ENCODE measurements at regions not wholly inside any gene's neighbourhood (a gene's known extent, or its start where the extent isn't known, plus 50 kb on each side); places are given as distances from the start of the nearest gene placed in this dataset.

DNA sequence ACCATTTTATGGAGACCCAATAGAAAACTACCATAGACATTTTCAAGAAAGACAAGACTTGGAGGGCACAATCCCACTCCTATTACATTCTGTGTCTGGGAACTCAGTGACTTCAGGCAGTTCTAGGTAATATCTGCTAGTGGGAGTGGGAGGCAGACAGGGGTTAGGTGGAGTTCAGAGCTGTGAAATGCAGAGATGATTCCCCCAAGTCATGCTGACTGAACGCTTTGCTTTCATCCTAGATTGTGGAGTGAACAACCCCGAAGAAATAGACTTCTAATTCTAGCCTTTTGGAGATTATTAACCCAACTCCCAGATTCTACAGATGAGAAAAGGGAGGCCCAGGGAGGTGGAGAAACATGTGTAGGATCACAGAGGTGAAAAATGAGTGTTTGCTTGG, 437.8 kb upstream of the CADM1 start:
- Histone ChIP-seq H3K9me3 (ENCODE audit: control insufficient read depth, insufficient read depth, low read length) (no peaks in the 10 kb centered on the region), H3K27ac (ENCODE audit: low read depth, low read length) (peak overlapping the region; percentile 62), H3K27me3 (ENCODE audit: control insufficient read depth, insufficient read depth, low read length) (peaks cover 2% of the 10 kb centered on the region), H3K4me3 (ENCODE audit: low read depth, low read length) (no peak overlapping the region)
- DNase-seq (ENCODE audit: low read depth, low spot score), result no peak
- TF ChIP-seq, protein P1, sequence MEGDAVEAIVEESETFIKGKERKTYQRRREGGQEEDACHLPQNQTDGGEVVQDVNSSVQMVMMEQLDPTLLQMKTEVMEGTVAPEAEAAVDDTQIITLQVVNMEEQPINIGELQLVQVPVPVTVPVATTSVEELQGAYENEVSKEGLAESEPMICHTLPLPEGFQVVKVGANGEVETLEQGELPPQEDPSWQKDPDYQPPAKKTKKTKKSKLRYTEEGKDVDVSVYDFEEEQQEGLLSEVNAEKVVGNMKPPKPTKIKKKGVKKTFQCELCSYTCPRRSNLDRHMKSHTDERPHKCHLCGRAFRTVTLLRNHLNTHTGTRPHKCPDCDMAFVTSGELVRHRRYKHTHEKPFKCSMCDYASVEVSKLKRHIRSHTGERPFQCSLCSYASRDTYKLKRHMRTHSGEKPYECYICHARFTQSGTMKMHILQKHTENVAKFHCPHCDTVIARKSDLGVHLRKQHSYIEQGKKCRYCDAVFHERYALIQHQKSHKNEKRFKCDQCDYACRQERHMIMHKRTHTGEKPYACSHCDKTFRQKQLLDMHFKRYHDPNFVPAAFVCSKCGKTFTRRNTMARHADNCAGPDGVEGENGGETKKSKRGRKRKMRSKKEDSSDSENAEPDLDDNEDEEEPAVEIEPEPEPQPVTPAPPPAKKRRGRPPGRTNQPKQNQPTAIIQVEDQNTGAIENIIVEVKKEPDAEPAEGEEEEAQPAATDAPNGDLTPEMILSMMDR (IDR thresholded peaks at IDR 0.05; ENCODE audit: low read depth, low read length), result no peak
- ChIA-PET CTCF (no interaction called here), POLR2A (no interaction called here)

DNA sequence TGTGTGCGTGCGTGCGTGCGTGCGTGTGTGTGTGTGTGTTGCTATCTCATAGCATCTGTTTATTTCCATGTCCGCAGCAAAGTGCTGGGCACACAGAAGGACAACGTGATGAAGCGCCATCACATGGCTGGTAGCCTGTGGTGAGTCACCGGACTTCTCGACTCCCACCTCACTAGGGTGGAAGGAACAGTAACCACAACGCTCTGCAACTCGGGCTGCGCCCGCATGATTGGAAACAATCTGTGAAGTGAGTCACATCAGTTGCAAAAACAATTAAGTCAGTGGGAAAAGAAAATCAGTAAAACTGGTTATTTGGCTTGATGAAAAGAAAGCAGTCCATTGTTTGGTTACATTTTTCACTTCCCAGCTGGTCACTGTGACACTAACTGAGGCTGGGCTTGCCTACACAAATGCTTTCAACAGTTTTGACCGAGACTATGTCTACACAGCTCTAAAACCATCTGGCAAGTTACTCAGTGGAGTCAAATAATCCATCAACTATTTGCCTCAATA, 437.3 kb upstream of the CADM1 start:
- ChIA-PET CTCF (no interaction called here), POLR2A (interaction anchor here (0.7 kb wide), 1 partner anchor 12 kb away, joined by 3 read pairs; no protein-coding TSS in a partner anchor)
- Histone ChIP-seq H3K9me3 (ENCODE audit: control insufficient read depth, insufficient read depth, low read length) (no peaks in the 10 kb centered on the region), H3K27me3 (ENCODE audit: control insufficient read depth, insufficient read depth, low read length) (peaks cover 2% of the 10 kb centered on the region), H3K4me3 (ENCODE audit: low read depth, low read length) (no peak overlapping the region), H3K27ac (ENCODE audit: low read depth, low read length) (peak overlapping the region; percentile 62)
- peak; percentile 89 for DNase-seq (ENCODE audit: low read depth, low spot score)
- TF ChIP-seq, protein P1 (IDR thresholded peaks at IDR 0.05; ENCODE audit: low read depth, low read length), result no peak

DNA sequence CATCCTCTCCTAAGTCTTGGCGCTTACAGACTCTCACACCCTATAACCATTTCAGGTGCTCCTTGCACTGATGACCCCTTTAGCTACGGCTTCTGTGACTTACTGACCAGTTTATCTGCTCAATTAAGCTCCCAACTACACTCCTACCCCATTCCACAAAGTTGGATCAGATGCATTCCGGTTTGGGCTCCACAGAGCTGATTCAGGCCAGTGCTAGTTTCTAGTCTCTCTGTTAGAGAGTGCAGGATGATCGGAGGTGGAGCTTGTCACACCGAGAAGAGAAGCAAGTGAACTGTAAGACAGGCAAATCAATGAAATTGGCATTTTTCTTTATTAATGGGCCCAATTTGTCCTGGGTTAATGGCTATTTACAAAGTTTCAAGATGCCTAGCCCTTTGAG, 436.8 kb upstream of the CADM1 start:
- ChIA-PET POLR2A (interaction anchor here (0.6 to 0.7 kb wide), 2 partner anchors 11 to 223 kb away, joined by 3 read pairs; no protein-coding TSS in a partner anchor), CTCF (no interaction called here)
- Histone ChIP-seq H3K9me3 (ENCODE audit: control insufficient read depth, insufficient read depth, low read length) (no peaks in the 10 kb centered on the region), H3K27ac (ENCODE audit: low read depth, low read length) (peak overlapping the region; percentile 42), H3K4me3 (ENCODE audit: low read depth, low read length) (no peak overlapping the region), H3K27me3 (ENCODE audit: control insufficient read depth, insufficient read depth, low read length) (peaks cover 2% of the 10 kb centered on the region)
- no peak for DNase-seq (ENCODE audit: low read depth, low spot score)
- TF ChIP-seq, protein P1 (IDR thresholded peaks at IDR 0.05; ENCODE audit: low read depth, low read length), result no peak

DNA sequence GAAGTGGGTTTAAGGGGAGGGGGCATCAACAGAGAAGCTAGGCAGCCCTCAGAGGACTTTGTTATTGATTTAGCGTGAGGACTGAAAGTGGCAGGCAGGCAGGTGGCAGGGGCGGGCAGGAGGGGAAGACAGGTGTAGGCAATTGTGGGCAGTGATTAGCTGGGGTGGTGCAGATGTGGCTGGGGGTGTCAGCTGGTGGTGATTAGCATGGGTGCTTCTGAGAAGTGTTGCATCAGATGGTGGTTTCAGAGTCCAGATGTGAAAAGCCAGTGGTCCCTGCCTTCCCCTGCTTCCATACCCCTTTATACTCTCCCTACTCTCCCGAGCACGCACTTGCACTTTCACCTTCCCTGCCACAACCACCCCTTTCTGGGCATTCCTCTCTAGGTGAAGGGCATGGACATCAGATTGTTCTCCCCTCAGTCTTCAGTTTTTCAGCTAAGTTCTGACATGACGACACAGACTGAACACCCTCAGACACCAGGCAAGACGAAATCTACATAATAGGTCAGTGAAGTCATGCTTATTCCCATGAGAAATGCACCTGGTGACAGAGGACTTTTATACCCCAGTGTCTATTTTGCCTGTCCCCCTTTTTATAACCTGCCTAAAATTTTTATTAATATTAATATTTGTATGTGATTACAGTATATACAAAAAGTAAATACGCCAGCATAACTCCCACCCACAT, 435.7 kb upstream of the CADM1 start:
- Histone ChIP-seq H3K4me3 (ENCODE audit: low read depth, low read length) (no peak overlapping the region), H3K27ac (ENCODE audit: low read depth, low read length) (peak overlapping the region; percentile 34), H3K9me3 (ENCODE audit: control insufficient read depth, insufficient read depth, low read length) (no peaks in the 10 kb centered on the region), H3K27me3 (ENCODE audit: control insufficient read depth, insufficient read depth, low read length) (peaks cover 6% of the 10 kb centered on the region)
- TF ChIP-seq, protein P1 (IDR thresholded peaks at IDR 0.05; ENCODE audit: low read depth, low read length), result no peak
- DNase-seq (ENCODE audit: low read depth, low spot score), result no peak
- ChIA-PET CTCF (interaction anchor here (1.6 kb wide), 1 partner anchor 13 kb away, joined by 3 read pairs; no protein-coding TSS in a partner anchor), POLR2A (interaction anchor here (0.9 to 1.4 kb wide), 2 partner anchors 13 to 24 kb away, joined by 3 to 5 read pairs; no protein-coding TSS in a partner anchor)

DNA sequence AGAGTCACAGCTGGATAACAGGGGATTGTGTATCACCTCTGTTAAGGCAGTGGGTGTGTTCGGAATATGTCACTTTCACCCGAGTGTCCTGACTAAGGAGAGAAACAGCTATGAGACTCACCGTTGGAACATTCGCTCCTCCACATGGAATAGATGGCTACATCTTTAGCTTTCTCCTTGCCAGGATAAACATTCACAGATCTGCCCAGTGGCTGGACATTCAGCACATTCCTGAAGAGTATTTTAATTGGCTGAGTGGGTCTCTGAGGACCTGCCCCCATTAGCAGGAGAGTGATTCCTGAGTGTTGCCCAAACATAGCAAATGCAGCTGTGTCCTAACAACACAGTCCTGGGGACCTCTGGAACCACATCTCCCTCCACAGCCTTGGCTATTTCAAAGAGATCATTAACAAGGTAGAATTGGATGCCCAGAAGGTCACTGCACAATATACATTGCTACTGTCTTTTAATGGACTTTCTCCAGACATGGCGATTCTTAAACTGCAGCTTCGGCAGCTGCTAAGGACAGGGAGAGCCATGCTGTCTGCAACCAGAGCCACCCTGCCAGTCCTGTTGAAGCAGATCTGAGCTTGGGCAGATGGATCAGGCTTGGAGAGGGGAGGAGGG, 435.0 kb upstream of the CADM1 start:
- ChIA-PET CTCF (interaction anchor here (1.6 kb wide), 1 partner anchor 12 kb away, joined by 3 read pairs; no protein-coding TSS in a partner anchor), POLR2A (interaction anchor here (0.5 to 1.4 kb wide), 3 partner anchors 13 to 239 kb away, joined by 3 to 5 read pairs (median 3); no protein-coding TSS in a partner anchor)
- Histone ChIP-seq H3K27me3 (ENCODE audit: control insufficient read depth, insufficient read depth, low read length) (peaks cover 5% of the 10 kb centered on the region), H3K9me3 (ENCODE audit: control insufficient read depth, insufficient read depth, low read length) (no peaks in the 10 kb centered on the region), H3K27ac (ENCODE audit: low read depth, low read length) (peak overlapping the region; percentile 34), H3K4me3 (ENCODE audit: low read depth, low read length) (no peak overlapping the region)
- DNase-seq (ENCODE audit: low read depth, low spot score), result peak; percentile 55
- TF ChIP-seq, protein P1 (IDR thresholded peaks at IDR 0.05; ENCODE audit: low read depth, low read length), result no peak
